Aorta (tissue), 5 donors: ENCODE measurements at regions not wholly inside any gene's neighbourhood (a gene's known extent, or its start where the extent isn't known, plus 50 kb on each side); places are given as distances from the start of the nearest gene placed in this dataset.

Experiments used
- ATAC-seq: fragments of 200-7000 bp; cut with Tn5 transposase; one replicate; pipeline ENCODE4 v1.9.1; 2022; ENCODE audit warnings: moderate library complexity; ENCODE audit not compliant: low FRiP score
- DNase-seq, 2 donors: peaks; one replicate each; pipeline ENCODE4 v3.0.0-alpha.2; 2020
- H3K27ac ChIP-seq, 2 donors: one replicate each; pipeline ENCODE4 v1.5.1; 2013; ENCODE audit warnings: low read length in 2 of 2, mild to moderate bottlenecking in 2 of 2, moderate library complexity in 2 of 2, control low read depth in 1 of 2, inconsistent platforms in 1 of 2, low read depth in 1 of 2
- H3K27me3 ChIP-seq, 2 donors: one replicate each; pipeline ENCODE4 v1.6.1; 2013; ENCODE audit warnings: control low read depth in 1 of 2, low read length in 1 of 2, mild to moderate bottlenecking in 1 of 2, moderate library complexity in 1 of 2; ENCODE audit not compliant: insufficient read depth in 2 of 2, control insufficient read depth in 1 of 2
- H3K36me3 ChIP-seq, 2 donors: one replicate each; pipeline ENCODE4 v1.6.1; 2013; ENCODE audit warnings: control low read depth in 1 of 2, low read length in 1 of 2, mild to moderate bottlenecking in 1 of 2; ENCODE audit not compliant: insufficient read depth in 2 of 2, control insufficient read depth in 1 of 2
- H3K4me1 ChIP-seq, 2 donors: one replicate each; pipeline ENCODE4 v1.6.1; 2013; ENCODE audit warnings: low read length in 2 of 2, control low read depth in 1 of 2, mild to moderate bottlenecking in 1 of 2, moderate library complexity in 1 of 2; ENCODE audit not compliant: insufficient read depth in 2 of 2, control insufficient read depth in 1 of 2
- H3K4me3 ChIP-seq, 2 donors: one replicate each; pipeline ENCODE4 v1.5.1; 2013; ENCODE audit warnings: low read length in 2 of 2, control low read depth in 1 of 2, mild to moderate bottlenecking in 1 of 2
- H3K9me3 ChIP-seq: one replicate; pipeline ENCODE4 v1.6.1; 2013; ENCODE audit warnings: mild to moderate bottlenecking, low read length; ENCODE audit not compliant: control insufficient read depth
- WGBS, 2 donors: extraction: QIAGEN DNeasy Blood & Tissue Kit; methylation state at CpG; one replicate each; pipeline ENCODE4 v1.1.7; 2013; 5-methylcytosine and 5-hydroxymethylcytosine counted together
- intact Hi-C, 2 donors: fragments of 100-400 bp; cut with DNase I; formaldehyde crosslinking; loops; one replicate each; pipeline versions ENCODE4 v1.14.2 to v1.15.0; 2022
- donor health status: healthy with polysubstance abuse.
- donor health status: Bipolar disorder and iron deficiency.
- donor health status: DM: no; HTN: no; CAD: no.
- donor health status: DM: no; HTN: no; CAD: no.
- donor health status: DM: yes; HTN: yes; CAD: no.

- H3K27ac ChIP-seq = no peak overlapping the region
- peaks cover 3% of the 10 kb centered on the region for H3K9me3 ChIP-seq
- H3K4me1 ChIP-seq = no peaks in the 10 kb centered on the region
- H3K36me3 ChIP-seq = no peaks in the 10 kb centered on the region
- H3K4me3 ChIP-seq = no peak overlapping the region
- no peak for DNase-seq
- intact Hi-C loops = no loop called here
- H3K27me3 ChIP-seq = peaks cover 0 to 2% of the 10 kb centered on the region in 2 donors
- no peak for ATAC-seq
Measured at GRCh38 chr1:114334297-114334696, 176.7 kb downstream of the TRIM33 start.

- no peaks in the 10 kb centered on the region for H3K36me3 ChIP-seq
- no peak overlapping the region for H3K4me3 ChIP-seq
- H3K27ac ChIP-seq = no peak overlapping the region
- ATAC-seq (no peak), DNase-seq (no peak)
- no peaks in the 10 kb centered on the region for H3K4me1 ChIP-seq
- peaks cover 3% of the 10 kb centered on the region for H3K9me3 ChIP-seq
- intact Hi-C loops = no loop called here
- 87% methylated on average over 3 of the region's 3 CpGs for WGBS, 2 donors
- peaks cover 0 to 2% of the 10 kb centered on the region in 2 donors for H3K27me3 ChIP-seq
Measured at GRCh38 chr1:114333690-114334089, 177.3 kb downstream of the TRIM33 start.

- ATAC-seq (no peak), DNase-seq (no peak)
- Histone ChIP-seq H3K4me3 (no peak overlapping the region), H3K27ac (no peak overlapping the region), H3K4me1 (no peaks in the 10 kb centered on the region), H3K27me3 (peaks cover 0 to 2% of the 10 kb centered on the region in 2 donors), H3K9me3 (peaks cover 3% of the 10 kb centered on the region), H3K36me3 (no peaks in the 10 kb centered on the region)
- intact Hi-C loops = no loop called here
Measured at GRCh38 chr1:114331936-114332335, 178.3 kb upstream of the SYT6 start.

GRCh38 chr1:114330451-114330983 is 176.8 kb upstream of the SYT6 start:
- WGBS, 2 donors = 73 to 79% methylated on average over 4 of the region's 4 CpGs
- ATAC-seq (no peak), DNase-seq (no peak)
- Histone ChIP-seq H3K27ac (no peak overlapping the region), H3K9me3 (peaks cover 3% of the 10 kb centered on the region), H3K36me3 (no peaks in the 10 kb centered on the region), H3K4me3 (no peak overlapping the region), H3K27me3 (peaks cover 0 to 2% of the 10 kb centered on the region in 2 donors), H3K4me1 (no peaks in the 10 kb centered on the region)
- intact Hi-C loops = no loop called here

GRCh38 chr1:114328361-114328904 is 174.8 kb upstream of the SYT6 start:
- no peaks in the 10 kb centered on the region for H3K4me1 ChIP-seq
- intact Hi-C loops = no loop called here
- no peaks in the 10 kb centered on the region for H3K36me3 ChIP-seq
- ATAC-seq (no peak), DNase-seq (no peak)
- 76 to 78% methylated on average over 7 of the region's 7 CpGs for WGBS, 2 donors
- H3K4me3 ChIP-seq = no peak overlapping the region
- H3K27me3 ChIP-seq = peaks cover 0 to 2% of the 10 kb centered on the region in 2 donors
- peaks cover 3% of the 10 kb centered on the region for H3K9me3 ChIP-seq
- H3K27ac ChIP-seq = no peak overlapping the region

GRCh38 chr1:114324662-114324965 is 170.9 kb upstream of the SYT6 start:
- no peak overlapping the region for H3K27ac ChIP-seq
- 71 to 75% methylated on average over 5 of the region's 5 CpGs for WGBS, 2 donors
- no peaks in the 10 kb centered on the region for H3K36me3 ChIP-seq
- DNase-seq (no peak), ATAC-seq (no peak)
- H3K27me3 ChIP-seq = no peaks in the 10 kb centered on the region
- no peaks in the 10 kb centered on the region for H3K4me1 ChIP-seq
- intact Hi-C loops = no loop called here
- H3K9me3 ChIP-seq = no peaks in the 10 kb centered on the region
- H3K4me3 ChIP-seq = no peak overlapping the region

- 81 to 85% methylated on average over 15 of the region's 15 CpGs for WGBS, 2 donors
- DNase-seq (no peak), ATAC-seq (no peak)
- H3K9me3 ChIP-seq = no peaks in the 10 kb centered on the region
- H3K27ac ChIP-seq = no peak overlapping the region
- no peaks in the 10 kb centered on the region for H3K27me3 ChIP-seq
- H3K4me3 ChIP-seq = no peak overlapping the region
- H3K4me1 ChIP-seq = no peaks in the 10 kb centered on the region
- intact Hi-C loops = no loop called here
- no peaks in the 10 kb centered on the region for H3K36me3 ChIP-seq
Measured at GRCh38 chr1:114323959-114324661, 170.4 kb upstream of the SYT6 start.

GRCh38 chr1:114322734-114323133 is 169.1 kb upstream of the SYT6 start:
- Histone ChIP-seq H3K27ac (no peak overlapping the region), H3K4me1 (no peaks in the 10 kb centered on the region), H3K4me3 (no peak overlapping the region), H3K27me3 (no peaks in the 10 kb centered on the region), H3K36me3 (no peaks in the 10 kb centered on the region), H3K9me3 (no peaks in the 10 kb centered on the region)
- WGBS, 2 donors = 64 to 77% methylated on average over 2 of the region's 2 CpGs
- ATAC-seq (no peak), DNase-seq (no peak)
- intact Hi-C loops = no loop called here

GRCh38 chr1:114322207-114322606 is 168.5 kb upstream of the SYT6 start:
- 94 to 95% methylated on average over 3 of the region's 3 CpGs for WGBS, 2 donors
- intact Hi-C loops = no loop called here
- no peak for ATAC-seq

More at GRCh38 chr1:114322207-114322606, 168.5 kb upstream of the SYT6 start:
- H3K27ac ChIP-seq = no peak overlapping the region
- H3K9me3 ChIP-seq = no peaks in the 10 kb centered on the region
- no peak overlapping the region for H3K4me3 ChIP-seq
- no peaks in the 10 kb centered on the region for H3K36me3 ChIP-seq
- H3K27me3 ChIP-seq = no peaks in the 10 kb centered on the region
- H3K4me1 ChIP-seq = no peaks in the 10 kb centered on the region
- no peak for DNase-seq
